Vagina (tissue), 2 donors: ENCODE measurements at regions not wholly inside any gene's neighbourhood (a gene's known extent, or its start where the extent isn't known, plus 50 kb on each side); places are given as distances from the start of the nearest gene placed in this dataset.
"Not testable (repeated sequence)": the region's sequence is repeated elsewhere in the genome, so short reads cannot be mapped to it uniquely, and the experiment has no call there.

Experiments used
- DNase-seq, 2 donors: peaks; one replicate each; pipeline ENCODE4 v3.0.0-alpha.2; 2017; ENCODE audit errors: extremely low spot score in 2 of 2
- H3K27ac ChIP-seq: fragments of 200-600 bp; sonication (generic); one replicate; pipeline ENCODE4 v1.5.1; 2019
- H3K27me3 ChIP-seq: fragments of 200-600 bp; sonication (generic); one replicate; pipeline ENCODE4 v1.5.1; 2019
- H3K36me3 ChIP-seq, 2 donors: fragments of 200-600 bp; sonication (generic); one replicate each; pipeline ENCODE4 v1.5.1; 2017 to 2019
- H3K4me1 ChIP-seq: fragments of 200-600 bp; sonication (generic); one replicate; pipeline ENCODE4 v1.5.1; 2019
- H3K4me3 ChIP-seq, 2 donors: fragments of 200-600 bp; sonication (generic); 1 replicate in 1 of 2; 2 replicates in 1 of 2; pipeline ENCODE4 v1.5.1; 2016 to 2019
- H3K9me3 ChIP-seq: fragments of 200-600 bp; sonication (generic); one replicate; pipeline ENCODE4 v1.5.1; 2019
- CTCF ChIP-seq, 3 experiments: fragments of 450-650 bp in 2 of 3; fragments of 200-600 bp in 1 of 3; sonication (generic) in 1 of 3; IDR thresholded peaks; one replicate each; pipeline ENCODE4 v1.5.1; 2017 to 2019; ENCODE audit warnings: antibody characterized with exemption in 3 of 3, mild to moderate bottlenecking in 2 of 3, moderate library complexity in 2 of 3
- POLR2A ChIP-seq, 2 donors: fragments of 450-650 bp; IDR thresholded peaks; one replicate each; pipeline ENCODE4 v1.6.1; 2017; ENCODE audit warnings: antibody characterized with exemption in 2 of 2, mild to moderate bottlenecking in 2 of 2, moderate library complexity in 2 of 2
- POLR2AphosphoS5 ChIP-seq, 2 donors: sonication (generic); formaldehyde crosslinking; IDR thresholded peaks; one replicate each; pipeline ENCODE4 v1.9.0; 2017; ENCODE audit warnings: antibody characterized with exemption in 2 of 2, mild to moderate bottlenecking in 2 of 2, low read depth in 1 of 2; ENCODE audit not compliant: insufficient read depth in 1 of 2
- intact Hi-C: fragments of 100-400 bp; cut with DNase I; formaldehyde crosslinking; loops from one replicate; pipeline ENCODE4 v1.15.1; 2023

- no peaks in the 10 kb centered on the region for H3K4me1 ChIP-seq
- no peaks in the 10 kb centered on the region for H3K27me3 ChIP-seq
- DNase-seq = no peak
- intact Hi-C loops = no loop called here
- TF ChIP-seq POLR2AphosphoS5 (IDR thresholded peaks at IDR 0.05; ENCODE audit: insufficient read depth in 1 of 2, low read depth in 1 of 2) = no peak
- TF ChIP-seq POLR2A (IDR thresholded peaks at IDR 0.05) = no peak
- no peak for TF ChIP-seq CTCF (IDR thresholded peaks at IDR 0.05)
- no peak overlapping the region for H3K27ac ChIP-seq
- H3K4me3 ChIP-seq = no peak overlapping the region
- H3K36me3 ChIP-seq = no peaks in the 10 kb centered on the region
- H3K9me3 ChIP-seq = no peaks in the 10 kb centered on the region
These were observed 105.8 kb upstream of the PCSK1 start for GRCh38 chr5:96538808-96539250.

GRCh38 chr5:96546120-96546519, 113.1 kb upstream of the PCSK1 start:
- no peak for TF ChIP-seq POLR2AphosphoS5 (IDR thresholded peaks at IDR 0.05; ENCODE audit: insufficient read depth in 1 of 2, low read depth in 1 of 2)
- no peak for TF ChIP-seq CTCF (IDR thresholded peaks at IDR 0.05)
- no peak for TF ChIP-seq POLR2A (IDR thresholded peaks at IDR 0.05)
- Histone ChIP-seq H3K27me3 (no peaks in the 10 kb centered on the region), H3K36me3 (no peaks in the 10 kb centered on the region), H3K27ac (no peak overlapping the region), H3K4me3 (no peak overlapping the region), H3K4me1 (no peaks in the 10 kb centered on the region), H3K9me3 (no peaks in the 10 kb centered on the region)
- intact Hi-C loops = no loop called here
- no peak for DNase-seq

GRCh38 chr5:96547486-96547885, 114.4 kb upstream of the PCSK1 start:
- H3K4me3 ChIP-seq = no peak overlapping the region
- TF ChIP-seq CTCF (IDR thresholded peaks at IDR 0.05) = no peak
- H3K27me3 ChIP-seq = no peaks in the 10 kb centered on the region
- intact Hi-C loops = no loop called here
- no peaks in the 10 kb centered on the region for H3K4me1 ChIP-seq
- no peak overlapping the region for H3K27ac ChIP-seq
- no peaks in the 10 kb centered on the region for H3K36me3 ChIP-seq
- H3K9me3 ChIP-seq = no peaks in the 10 kb centered on the region
- no peak for DNase-seq

GRCh38 chr5:96548905-96549304, 113.3 kb upstream of the CAST start:
- intact Hi-C loops = no loop called here
- no peaks in the 10 kb centered on the region for H3K36me3 ChIP-seq
- no peaks in the 10 kb centered on the region for H3K9me3 ChIP-seq
- no peak for DNase-seq
- no peak overlapping the region for H3K4me3 ChIP-seq
- no peaks in the 10 kb centered on the region for H3K4me1 ChIP-seq
- H3K27ac ChIP-seq = no peak overlapping the region
- H3K27me3 ChIP-seq = no peaks in the 10 kb centered on the region
- no peak for TF ChIP-seq POLR2A (IDR thresholded peaks at IDR 0.05)
- no peak for TF ChIP-seq CTCF (IDR thresholded peaks at IDR 0.05)
- TF ChIP-seq POLR2AphosphoS5 (IDR thresholded peaks at IDR 0.05; ENCODE audit: insufficient read depth in 1 of 2, low read depth in 1 of 2) = no peak

- H3K27me3 ChIP-seq, H3K9me3 ChIP-seq, H3K27ac ChIP-seq, H3K4me1 ChIP-seq, H3K4me3 ChIP-seq, H3K36me3 ChIP-seq, intact Hi-C loops, DNase-seq: not testable (repeated sequence)
These were observed 101.3 kb upstream of the CAST start for GRCh38 chr5:96560857-96561256.

GRCh38 chr5:96562614-96563013, 99.6 kb upstream of the CAST start:
- Histone ChIP-seq H3K4me1 (peaks cover 12% of the 10 kb centered on the region), H3K27me3 (no peaks in the 10 kb centered on the region), H3K4me3 (no peak overlapping the region), H3K36me3 (no peaks in the 10 kb centered on the region), H3K9me3 (no peaks in the 10 kb centered on the region), H3K27ac (no peak overlapping the region)
- no peak for DNase-seq
- intact Hi-C loops = no loop called here
- TF ChIP-seq CTCF (IDR thresholded peaks at IDR 0.05) (no peak), POLR2A (IDR thresholded peaks at IDR 0.05) (no peak), POLR2AphosphoS5 (IDR thresholded peaks at IDR 0.05; ENCODE audit: insufficient read depth in 1 of 2, low read depth in 1 of 2) (no peak)
